Common myeloid progenitor, CD34-positive (primary cell): ENCODE measurements at regions not wholly inside any gene's neighbourhood (a gene's known extent, or its start where the extent isn't known, plus 50 kb on each side); places are given as distances from the start of the nearest gene placed in this dataset.
"Not testable (repeated sequence)": the region's sequence is repeated elsewhere in the genome, so short reads cannot be mapped to it uniquely, and the experiment has no call there.

Source experiments
- CTCF ChIA-PET: fragments of 350-600 bp; sonication (Branson Sonifier 250); formaldehyde crosslinking; loops from one replicate; lab custom pipeline; 2021; ENCODE audit warnings: antibody characterized with exemption; lab: Charles Lee
- POLR2A ChIA-PET: fragments of 350-600 bp; sonication (Branson Sonifier 250); formaldehyde crosslinking; loops from one replicate; lab custom pipeline; 2021; ENCODE audit warnings: antibody characterized with exemption; lab: Charles Lee
- DNase-seq, 3 donors: peaks; one replicate each; pipeline versions ENCODE4 v3.0.0 to v3.0.0-alpha.2; 2013
- H3K27ac ChIP-seq, 2 experiments: 1 replicate in 1 of 2; 2 replicates in 1 of 2; pipeline ENCODE4 v1.7.0; 2013; ENCODE audit warnings: inconsistent platforms in 2 of 2, low read length in 2 of 2, mild to moderate bottlenecking in 2 of 2, low read depth in 1 of 2, moderate library complexity in 1 of 2; ENCODE audit not compliant: severe bottlenecking in 2 of 2, insufficient read depth in 1 of 2, poor library complexity in 1 of 2
- H3K27me3 ChIP-seq, 5 experiments: replicated peaks in 2 of 5; 1 replicate in 3 of 5; 2 replicates in 2 of 5; pipeline versions ENCODE4 v1.6.1 to v1.7.0; 2013; ENCODE audit warnings: low read length in 4 of 5, mild to moderate bottlenecking in 2 of 5, moderate library complexity in 2 of 5, inconsistent platforms in 1 of 5; ENCODE audit not compliant: insufficient read depth in 5 of 5, control insufficient read depth in 4 of 5
- H3K36me3 ChIP-seq, 4 experiments: 1 replicate in 2 of 4; 2 replicates in 2 of 4; pipeline versions ENCODE4 v1.6.1 to v1.7.0; 2013; ENCODE audit warnings: low read length in 3 of 4, control low read depth in 1 of 4, mild to moderate bottlenecking in 1 of 4; ENCODE audit not compliant: control insufficient read depth in 4 of 4, insufficient read depth in 4 of 4
- H3K4me1 ChIP-seq, 4 experiments: 1 replicate in 3 of 4; 2 replicates in 1 of 4; pipeline versions ENCODE4 v1.6.1 to v1.7.1; 2013; ENCODE audit warnings: low read length in 3 of 4, mild to moderate bottlenecking in 3 of 4, control low read depth in 1 of 4, inconsistent platforms in 1 of 4, moderate library complexity in 1 of 4; ENCODE audit not compliant: control insufficient read depth in 4 of 4, insufficient read depth in 4 of 4; ENCODE audit errors: control extremely low read depth in 1 of 4
- H3K4me3 ChIP-seq, 7 experiments: 1 replicate in 4 of 7; 2 replicates in 3 of 7; pipeline versions ENCODE4 v1.5.1 to v1.7.0; 2013; ENCODE audit warnings: mild to moderate bottlenecking in 7 of 7, low read length in 6 of 7, moderate library complexity in 6 of 7, inconsistent platforms in 2 of 7, low read depth in 2 of 7, control low read depth in 1 of 7; ENCODE audit not compliant: insufficient read depth in 4 of 7, control insufficient read depth in 1 of 7; ENCODE audit errors: extremely low read depth in 1 of 7
- H3K9me3 ChIP-seq, 5 experiments: 1 replicate in 4 of 5; 2 replicates in 1 of 5; pipeline versions ENCODE4 v1.6.1 to v1.7.1; 2013; ENCODE audit warnings: low read length in 4 of 5, mild to moderate bottlenecking in 2 of 5, inconsistent platforms in 1 of 5, low read depth in 1 of 5, moderate library complexity in 1 of 5; ENCODE audit not compliant: control insufficient read depth in 4 of 5, insufficient read depth in 2 of 5; ENCODE audit errors: control extremely low read depth in 1 of 5
- whole genome bisulfite sequencing: methylation state at CpG from one replicate; pipeline ENCODE4 v1.1.5; 2013; ENCODE audit not compliant: insufficient coverage; 5-methylcytosine and 5-hydroxymethylcytosine counted together

DNA sequence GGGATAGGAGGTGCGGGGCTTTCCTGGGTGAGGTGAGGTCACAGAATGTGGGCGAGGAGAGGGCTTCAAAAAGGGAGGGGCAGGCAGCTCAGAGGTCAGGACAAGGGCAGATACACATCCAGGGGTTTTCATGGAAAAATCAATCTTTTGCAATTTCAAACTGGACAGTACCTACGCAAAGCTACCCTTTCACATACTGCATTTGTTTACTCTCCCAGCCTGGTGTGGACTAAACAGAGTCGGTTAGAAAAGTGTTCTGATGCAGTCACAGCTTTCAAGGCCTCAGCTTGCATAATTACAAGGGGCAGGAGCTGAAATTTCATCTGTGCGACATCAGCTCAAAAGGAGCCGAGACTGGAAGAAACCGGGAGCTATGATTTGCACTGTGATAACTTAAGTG, 309.9 kb upstream of the SOX1 start:
- H3K4me1 ChIP-seq, H3K27me3 ChIP-seq, POLR2A ChIA-PET, CTCF ChIA-PET, DNase-seq, H3K36me3 ChIP-seq, H3K4me3 ChIP-seq, H3K27ac ChIP-seq, H3K9me3 ChIP-seq: not testable (repeated sequence)
- WGBS, result no CpG with 5 or more reads among the region's 7 CpGs

DNA sequence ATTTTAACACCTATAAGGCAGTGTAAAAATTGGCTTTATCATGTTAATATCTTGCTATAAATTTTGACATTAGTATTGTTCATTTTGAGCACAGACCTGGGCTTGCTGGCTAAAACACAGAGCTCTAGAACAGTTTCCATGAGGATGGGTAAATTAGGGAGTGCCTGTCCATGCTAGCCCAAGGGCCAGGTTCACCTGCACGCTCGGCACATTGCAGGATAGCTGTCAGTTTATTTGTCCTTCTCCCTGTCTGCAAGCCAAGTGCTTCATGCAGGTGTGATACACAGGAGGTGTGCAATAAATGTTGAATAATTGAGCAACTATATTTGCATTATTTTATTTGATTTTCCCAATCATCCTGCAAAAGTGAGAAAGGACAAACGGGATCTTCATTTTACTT, 309.3 kb upstream of the SOX1 start:
- H3K36me3 ChIP-seq, H3K27me3 ChIP-seq, H3K27ac ChIP-seq, H3K4me3 ChIP-seq, H3K4me1 ChIP-seq, POLR2A ChIA-PET, H3K9me3 ChIP-seq, DNase-seq, CTCF ChIA-PET: not testable (repeated sequence)
- WGBS, result 100% methylated on average over 1 of the region's 3 CpGs

DNA sequence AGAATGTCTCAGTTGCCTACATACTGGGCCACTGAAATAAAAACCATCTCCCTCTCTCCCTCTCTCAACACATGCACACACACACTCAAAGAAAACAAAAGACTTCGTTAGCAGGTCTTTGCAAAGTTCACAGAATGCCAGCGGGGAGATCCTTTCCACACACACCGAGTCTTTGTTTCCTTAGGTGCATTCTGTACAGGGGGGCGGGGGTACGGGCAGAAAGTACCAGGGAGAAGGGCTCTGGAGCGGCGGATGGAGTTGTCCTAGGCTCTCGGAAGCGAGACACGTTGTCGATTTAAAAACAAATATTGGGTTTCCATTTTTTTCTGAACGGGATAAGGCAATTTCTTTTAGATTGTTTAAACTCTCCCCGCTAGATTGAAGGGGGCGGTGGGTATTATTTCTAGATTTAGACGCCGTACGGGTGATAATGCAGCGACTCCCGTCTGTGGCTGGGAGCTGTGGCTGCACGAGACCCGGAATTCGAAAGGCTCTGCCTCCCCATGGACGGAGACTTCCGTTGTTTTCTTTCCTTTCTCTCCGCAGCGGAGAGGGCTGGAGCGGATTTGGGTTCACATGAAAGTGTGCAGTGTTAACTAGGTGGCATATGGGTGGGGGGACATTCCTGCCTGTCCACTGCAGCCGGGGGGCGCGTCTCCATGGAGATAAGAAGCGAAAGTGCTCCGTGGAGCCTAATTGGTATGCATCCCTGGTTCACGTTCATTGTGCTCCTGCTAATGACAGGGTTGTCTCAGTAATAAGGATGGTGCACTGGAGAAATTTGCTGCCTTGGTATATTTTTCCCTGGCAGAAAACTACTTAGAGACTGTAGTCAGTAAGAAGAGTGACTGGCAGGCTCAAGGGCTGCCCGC, 303.7 kb upstream of the SOX1 start:
- H3K36me3 ChIP-seq, POLR2A ChIA-PET, CTCF ChIA-PET, H3K4me1 ChIP-seq, H3K4me3 ChIP-seq, H3K27ac ChIP-seq, H3K9me3 ChIP-seq, DNase-seq, H3K27me3 ChIP-seq: not testable (repeated sequence)
- WGBS, result no CpG with 5 or more reads among the region's 34 CpGs

DNA sequence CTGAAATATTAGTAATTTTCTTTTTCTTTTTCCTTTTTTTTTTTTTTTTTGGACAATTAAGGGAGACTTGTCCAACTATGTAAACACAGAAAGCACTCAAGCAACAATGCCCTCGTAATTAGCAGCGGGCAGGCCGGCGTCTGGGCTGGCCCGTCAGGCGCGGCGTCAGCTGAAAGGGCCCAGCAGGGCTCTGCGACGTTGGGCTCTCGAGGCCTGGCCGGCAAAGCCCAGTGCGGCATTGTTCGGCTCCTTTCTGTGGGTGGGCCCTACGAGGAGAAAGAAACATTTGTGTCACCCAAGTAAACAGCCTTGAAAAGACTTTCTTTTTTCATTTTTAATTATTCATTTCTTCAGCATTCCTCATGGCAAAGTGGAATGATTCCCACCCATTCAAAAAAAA, 302.4 kb upstream of the SOX1 start:
- no CpG with 5 or more reads among the region's 15 CpGs for WGBS
- POLR2A ChIA-PET, H3K4me3 ChIP-seq, H3K27me3 ChIP-seq, H3K4me1 ChIP-seq, DNase-seq, H3K36me3 ChIP-seq, CTCF ChIA-PET, H3K9me3 ChIP-seq, H3K27ac ChIP-seq: not testable (repeated sequence)

DNA sequence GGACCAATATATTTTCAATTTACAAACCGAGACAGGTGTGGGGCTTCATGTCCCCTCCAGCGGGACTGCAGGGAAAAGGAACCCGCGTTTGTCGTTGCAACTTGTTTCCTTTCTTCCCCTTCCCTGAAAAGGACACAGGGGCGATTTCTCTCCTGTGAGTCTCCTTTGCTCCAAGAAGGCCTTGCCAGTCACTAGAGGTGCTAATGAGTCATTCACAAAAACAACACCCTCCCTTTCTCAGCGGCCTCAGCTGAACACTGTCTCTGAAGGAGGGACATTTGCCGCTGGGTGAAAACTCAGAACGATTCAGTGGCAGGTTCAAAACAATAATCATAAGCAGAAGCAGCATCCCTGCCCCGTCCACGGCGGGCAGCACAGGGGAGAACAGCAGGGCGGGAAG, 302.0 kb upstream of the SOX1 start:
- H3K4me3 ChIP-seq, POLR2A ChIA-PET, CTCF ChIA-PET: not testable (repeated sequence)

DNA sequence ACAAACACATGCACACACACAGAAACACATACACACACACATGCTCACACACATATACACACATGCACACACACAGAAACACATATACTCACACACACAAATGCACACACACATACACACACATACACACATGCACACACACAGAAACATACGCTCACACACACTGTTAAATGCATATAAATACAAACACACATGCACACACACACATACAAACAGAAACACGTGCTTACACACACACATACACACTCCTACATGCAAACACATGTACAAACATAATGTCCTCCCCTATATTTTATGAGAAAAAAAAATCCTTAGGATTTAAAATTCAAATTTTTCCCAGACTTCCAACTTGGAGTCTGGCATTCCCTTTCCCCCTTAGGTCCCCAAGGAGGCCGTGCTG, 291.2 kb upstream of the SOX1 start:
- POLR2A ChIA-PET, result not testable (repeated sequence)
- no CpG with 5 or more reads among the region's 3 CpGs for WGBS

More for the DNA sequence above, 302.0 kb upstream of the SOX1 start:
- not testable (repeated sequence) for H3K36me3 ChIP-seq, H3K4me1 ChIP-seq, H3K27ac ChIP-seq, H3K27me3 ChIP-seq, H3K9me3 ChIP-seq, DNase-seq
- no CpG with 5 or more reads among the region's 13 CpGs for WGBS

DNA sequence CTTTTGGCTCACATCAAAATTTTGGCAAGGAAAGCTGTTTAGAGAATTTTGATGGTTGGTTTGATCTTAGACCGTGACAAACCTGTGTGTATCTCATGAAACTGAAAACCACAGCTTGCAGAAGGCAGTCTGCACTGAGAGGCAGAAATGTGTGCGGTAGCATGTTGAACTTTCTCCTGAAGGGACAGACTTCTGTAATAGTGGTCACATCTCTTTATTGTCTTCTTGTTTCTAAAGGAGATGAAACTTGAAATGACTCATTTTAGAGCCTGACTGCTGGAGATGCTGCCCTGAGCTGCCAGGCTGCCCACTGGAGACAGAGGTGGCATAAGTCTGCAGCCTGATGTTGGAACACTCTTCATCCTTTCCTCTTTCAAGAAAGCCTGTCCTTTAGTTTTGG, 289.6 kb upstream of the SOX1 start:
- H3K9me3 ChIP-seq, H3K4me3 ChIP-seq, H3K36me3 ChIP-seq, H3K27ac ChIP-seq, CTCF ChIA-PET, POLR2A ChIA-PET, H3K27me3 ChIP-seq, H3K4me1 ChIP-seq, DNase-seq: not testable (repeated sequence)
- no CpG with 5 or more reads among the region's 2 CpGs for WGBS

More for the DNA sequence above, 291.2 kb upstream of the SOX1 start:
- H3K27me3 ChIP-seq, DNase-seq, H3K27ac ChIP-seq, H3K4me3 ChIP-seq, H3K4me1 ChIP-seq, H3K36me3 ChIP-seq, H3K9me3 ChIP-seq, CTCF ChIA-PET: not testable (repeated sequence)
